H9 (cell line): ENCODE measurements at regions not wholly inside any gene's neighbourhood (a gene's known extent, or its start where the extent isn't known, plus 50 kb on each side); places are given as distances from the start of the nearest gene placed in this dataset.

Experiments
- DNase-seq: peaks from one replicate; pipeline ENCODE4 v3.0.0-alpha.2; 2017
- H2AFZ ChIP-seq: one replicate; pipeline ENCODE4 v1.6.1; 2013; ENCODE audit warnings: mild to moderate bottlenecking, low read length, control low read depth, moderate library complexity
- H2AK5ac ChIP-seq: 2 replicates; pipeline ENCODE4 v1.6.1; 2013; ENCODE audit warnings: low read length, control low read depth, mixed read lengths; ENCODE audit not compliant: insufficient read length
- H2BK120ac ChIP-seq: one replicate; pipeline ENCODE4 v1.6.1; 2013; ENCODE audit warnings: low read depth, mild to moderate bottlenecking, low read length, control low read depth, inconsistent platforms; ENCODE audit not compliant: poor library complexity, severe bottlenecking
- H2BK12ac ChIP-seq: 2 replicates; pipeline ENCODE4 v1.6.1; 2013; ENCODE audit warnings: low read length, control low read depth, mixed read lengths, low read depth; ENCODE audit not compliant: insufficient read length
- H2BK15ac ChIP-seq: 2 replicates; pipeline ENCODE4 v1.6.1; 2013; ENCODE audit warnings: low read depth, low read length, control low read depth
- H2BK20ac ChIP-seq: one replicate; pipeline ENCODE4 v1.6.1; 2013; ENCODE audit warnings: low read depth, mild to moderate bottlenecking, low read length, control low read depth, inconsistent platforms; ENCODE audit not compliant: poor library complexity, severe bottlenecking
- H2BK5ac ChIP-seq: 2 replicates; pipeline ENCODE4 v1.6.1; 2013; ENCODE audit warnings: low read length, control low read depth, mixed read lengths; ENCODE audit not compliant: insufficient read length
- H3K14ac ChIP-seq: 2 replicates; pipeline ENCODE4 v1.6.1; 2013; ENCODE audit warnings: low read length, control low read depth; ENCODE audit not compliant: insufficient read depth
- H3K18ac ChIP-seq: 2 replicates; pipeline ENCODE4 v1.6.1; 2013; ENCODE audit warnings: low read depth, mild to moderate bottlenecking, mixed read lengths, low read length, control low read depth; ENCODE audit not compliant: insufficient read length
- H3K23ac ChIP-seq: 2 replicates; pipeline ENCODE4 v1.6.1; 2013; ENCODE audit warnings: low read length, control low read depth, mixed read lengths, low read depth; ENCODE audit not compliant: insufficient read length
- H3K23me2 ChIP-seq: 2 replicates; pipeline ENCODE4 v1.6.1; 2013; ENCODE audit warnings: low read depth, mild to moderate bottlenecking, mixed read lengths, low read length, control low read depth; ENCODE audit not compliant: insufficient read length, poor library complexity, severe bottlenecking
- H3K27ac ChIP-seq: 2 replicates; pipeline ENCODE4 v1.5.1; 2013; ENCODE audit warnings: low read length, control low read depth, mixed read lengths, low read depth; ENCODE audit not compliant: insufficient read length
- H3K27me3 ChIP-seq: 2 replicates; pipeline ENCODE4 v1.6.1; 2013; ENCODE audit warnings: low read length, control low read depth, inconsistent platforms; ENCODE audit not compliant: insufficient read depth
- H3K4ac ChIP-seq: 2 replicates; pipeline ENCODE4 v1.6.1; 2013; ENCODE audit warnings: low read depth, mild to moderate bottlenecking, control low read depth, inconsistent platforms, low read length, moderate library complexity
- H3K4me1 ChIP-seq: 2 replicates; pipeline ENCODE4 v1.6.1; 2013; ENCODE audit warnings: low read length, control low read depth, inconsistent platforms; ENCODE audit not compliant: insufficient read depth
- H3K4me2 ChIP-seq: 2 replicates; pipeline ENCODE4 v1.6.1; 2013; ENCODE audit warnings: low read length, control low read depth, mixed read lengths; ENCODE audit not compliant: insufficient read length, insufficient read depth
- H3K56ac ChIP-seq: 2 replicates; pipeline ENCODE4 v1.6.1; 2013; ENCODE audit warnings: low read depth, mild to moderate bottlenecking, mixed read lengths, low read length, control low read depth; ENCODE audit not compliant: insufficient read length
- H3K79me1 ChIP-seq: 2 replicates; pipeline ENCODE4 v1.6.1; 2013; ENCODE audit warnings: low read depth, mild to moderate bottlenecking, moderate library complexity, low read length, control low read depth, inconsistent platforms; ENCODE audit not compliant: insufficient read depth, poor library complexity, severe bottlenecking
- H3K79me2 ChIP-seq: 2 replicates; pipeline ENCODE4 v1.6.1; 2013; ENCODE audit warnings: low read length, control low read depth, inconsistent platforms; ENCODE audit not compliant: insufficient read depth
- H3K9ac ChIP-seq: 2 replicates; pipeline ENCODE4 v1.6.1; 2013; ENCODE audit warnings: low read length, control low read depth, mixed read lengths; ENCODE audit not compliant: insufficient read length; ENCODE audit errors: extremely low read depth
- H3K9me3 ChIP-seq: one replicate; pipeline ENCODE4 v1.6.1; 2013; ENCODE audit warnings: low read depth, low read length, inconsistent platforms; ENCODE audit not compliant: control insufficient read depth
- H3T11ph ChIP-seq: one replicate; pipeline ENCODE4 v1.6.1; 2013; ENCODE audit warnings: mild to moderate bottlenecking, low read length, control low read depth, inconsistent platforms
- H4K20me1 ChIP-seq: one replicate; pipeline ENCODE4 v1.6.1; 2013; ENCODE audit not compliant: control insufficient read depth, insufficient read length, insufficient read depth
- H4K5ac ChIP-seq: 2 replicates; pipeline ENCODE4 v1.6.1; 2013; ENCODE audit warnings: low read depth, mild to moderate bottlenecking, mixed read lengths, low read length, control low read depth; ENCODE audit not compliant: insufficient read length
- H4K8ac ChIP-seq: replicated peaks from 2 replicates; pipeline ENCODE4 v1.6.1; 2013; ENCODE audit warnings: low read length, control low read depth, mixed read lengths, low read depth; ENCODE audit not compliant: insufficient read length
- H4K91ac ChIP-seq: 2 replicates; pipeline ENCODE4 v1.6.1; 2013; ENCODE audit warnings: low read depth, mild to moderate bottlenecking, moderate library complexity, mixed read lengths, low read length, control low read depth; ENCODE audit not compliant: insufficient read length
- H3K27ac Mint-ChIP-seq, 3 experiments: 2 replicates in 2 of 3; 3 replicates in 1 of 3; pipeline ENCODE4 v1.8.0; 2020 to 2021; ENCODE audit warnings: mixed read lengths in 3 of 3, mild to moderate bottlenecking in 1 of 3, moderate library complexity in 1 of 3
- H3K27me3 Mint-ChIP-seq: 2 replicates; pipeline ENCODE4 v1.8.0; 2021; ENCODE audit warnings: low read depth, mild to moderate bottlenecking, moderate library complexity, mixed read lengths
- H3K36me3 Mint-ChIP-seq, 3 experiments: 2 replicates in 2 of 3; 3 replicates in 1 of 3; pipeline ENCODE4 v1.8.0; 2020 to 2021; ENCODE audit warnings: low read depth in 3 of 3, mixed read lengths in 3 of 3; ENCODE audit not compliant: insufficient read depth in 1 of 3
- H3K4me1 Mint-ChIP-seq, 2 experiments: 2 replicates each; pipeline ENCODE4 v1.8.0; 2020; ENCODE audit warnings: mixed read lengths in 2 of 2
- H3K4me3 Mint-ChIP-seq, 2 experiments: 2 replicates in 1 of 2; 3 replicates in 1 of 2; pipeline ENCODE4 v1.8.0; 2020 to 2021; ENCODE audit warnings: mild to moderate bottlenecking in 2 of 2, mixed read lengths in 2 of 2, moderate library complexity in 1 of 2
- H3K9me3 Mint-ChIP-seq, 2 experiments: 2 replicates in 1 of 2; 3 replicates in 1 of 2; pipeline ENCODE4 v1.8.0; 2020; ENCODE audit warnings: mild to moderate bottlenecking in 2 of 2, mixed read lengths in 2 of 2, moderate library complexity in 1 of 2
- WGBS: extraction: QIAGEN DNeasy Blood & Tissue Kit; methylation state at CpG from one replicate; pipeline ENCODE4 v1.1.7; 2013; ENCODE audit warnings: missing lambda C conversion rate, low lambda C conversion rate, mixed read lengths; ENCODE audit not compliant: insufficient read length; ENCODE audit errors: extremely low coverage; 5-methylcytosine and 5-hydroxymethylcytosine counted together
- TF ChIP-seq, protein P1 (sequence below): fragments of 200-600 bp; sonication (generic); conservative IDR thresholded peaks from 3 replicates; pipeline ENCODE4 v1.8.0; 2021; ENCODE audit warnings: antibody characterized with exemption, mild to moderate bottlenecking

DNA sequence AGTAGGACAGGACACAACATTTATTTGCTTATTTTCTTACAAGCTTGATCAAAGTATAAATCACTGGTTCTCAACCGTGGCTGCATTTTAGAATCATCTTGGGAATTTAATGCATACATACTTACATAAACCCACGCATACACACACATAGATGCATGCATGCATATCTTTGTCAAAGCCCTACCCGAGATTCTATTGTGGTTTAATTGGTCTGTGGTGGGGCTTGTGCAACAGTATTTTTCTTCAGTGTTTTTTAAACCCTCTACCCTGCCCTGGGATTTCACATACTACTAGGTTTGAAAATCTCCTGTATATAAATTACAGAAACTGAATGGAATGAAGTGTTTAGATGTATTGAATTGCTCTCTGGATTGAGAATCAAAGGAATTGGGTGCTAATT is 1166.2 kb downstream of the MAT2B start:
- no peak overlapping the region for H3K27ac Mint-ChIP-seq
- Histone ChIP-seq H2BK15ac (no peak overlapping the region), H2BK12ac (no peak overlapping the region), H3K23me2 (no peaks in the 10 kb centered on the region), H3K27me3 (no peaks in the 10 kb centered on the region), H3K4me2 (no peak overlapping the region), H3K23ac (no peak overlapping the region), H2AK5ac (no peak overlapping the region), H4K8ac (no peak overlapping the region), H2BK120ac (no peak overlapping the region), H3K27ac (no peak overlapping the region), H4K20me1 (no peaks in the 10 kb centered on the region), H3T11ph (no peak overlapping the region), H3K4ac (no peak overlapping the region), H3K79me1 (no peaks in the 10 kb centered on the region), H2BK5ac (no peak overlapping the region), H3K18ac (no peak overlapping the region), H4K5ac (no peak overlapping the region), H3K9ac (no peak overlapping the region), H2BK20ac (no peak overlapping the region), H3K4me1 (no peaks in the 10 kb centered on the region; the same call in 1 of the 2 replicates), H4K91ac (no peak overlapping the region), H3K14ac (no peak overlapping the region), H3K9me3 (no peaks in the 10 kb centered on the region), H2AFZ (no peak overlapping the region), H3K56ac (no peak overlapping the region), H3K79me2 (no peaks in the 10 kb centered on the region)
- H3K9me3 Mint-ChIP-seq: no peaks in the 10 kb centered on the region
- H3K36me3 Mint-ChIP-seq: no peaks in the 10 kb centered on the region; a peak in 1 of 7 replicates
- H3K27me3 Mint-ChIP-seq: no peaks in the 10 kb centered on the region
- WGBS: no CpG with 5 or more reads among the region's 3 CpGs
- H3K4me1 Mint-ChIP-seq: peaks cover 10 to 24% of the 10 kb centered on the region in 2 experiments
- H3K4me3 Mint-ChIP-seq: no peak overlapping the region
- no peak for DNase-seq
- TF ChIP-seq, protein P1, sequence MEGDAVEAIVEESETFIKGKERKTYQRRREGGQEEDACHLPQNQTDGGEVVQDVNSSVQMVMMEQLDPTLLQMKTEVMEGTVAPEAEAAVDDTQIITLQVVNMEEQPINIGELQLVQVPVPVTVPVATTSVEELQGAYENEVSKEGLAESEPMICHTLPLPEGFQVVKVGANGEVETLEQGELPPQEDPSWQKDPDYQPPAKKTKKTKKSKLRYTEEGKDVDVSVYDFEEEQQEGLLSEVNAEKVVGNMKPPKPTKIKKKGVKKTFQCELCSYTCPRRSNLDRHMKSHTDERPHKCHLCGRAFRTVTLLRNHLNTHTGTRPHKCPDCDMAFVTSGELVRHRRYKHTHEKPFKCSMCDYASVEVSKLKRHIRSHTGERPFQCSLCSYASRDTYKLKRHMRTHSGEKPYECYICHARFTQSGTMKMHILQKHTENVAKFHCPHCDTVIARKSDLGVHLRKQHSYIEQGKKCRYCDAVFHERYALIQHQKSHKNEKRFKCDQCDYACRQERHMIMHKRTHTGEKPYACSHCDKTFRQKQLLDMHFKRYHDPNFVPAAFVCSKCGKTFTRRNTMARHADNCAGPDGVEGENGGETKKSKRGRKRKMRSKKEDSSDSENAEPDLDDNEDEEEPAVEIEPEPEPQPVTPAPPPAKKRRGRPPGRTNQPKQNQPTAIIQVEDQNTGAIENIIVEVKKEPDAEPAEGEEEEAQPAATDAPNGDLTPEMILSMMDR: no peak
